ENCODE measurements at regions not wholly inside any gene's neighbourhood (a gene's known extent, or its start where the extent isn't known, plus 50 kb on each side); places are given as distances from the start of the nearest gene placed in this dataset.

GRCh38 chr3:132974097-132974496, 64.1 kb upstream of the TMEM108 start:
- TF ChIP-seq CTCF (conservative IDR thresholded peaks at IDR 0.05; ENCODE audit: low read length), result no peak
- TF ChIP-seq EZH2phosphoT487 (IDR thresholded peaks at IDR 0.05; ENCODE audit: borderline replicate concordance), result no peak
